Vagina (tissue), 2 donors: ENCODE measurements at regions not wholly inside any gene's neighbourhood (a gene's known extent, or its start where the extent isn't known, plus 50 kb on each side); places are given as distances from the start of the nearest gene placed in this dataset.

ENCODE experiments used
- DNase-seq, 2 donors: peaks; one replicate each; pipeline ENCODE4 v3.0.0-alpha.2; 2017; ENCODE audit errors: extremely low spot score in 2 of 2
- H3K27ac ChIP-seq: fragments of 200-600 bp; sonication (generic); one replicate; pipeline ENCODE4 v1.5.1; 2019
- H3K27me3 ChIP-seq: fragments of 200-600 bp; sonication (generic); one replicate; pipeline ENCODE4 v1.5.1; 2019
- H3K36me3 ChIP-seq, 2 donors: fragments of 200-600 bp; sonication (generic); one replicate each; pipeline ENCODE4 v1.5.1; 2017 to 2019
- H3K4me1 ChIP-seq: fragments of 200-600 bp; sonication (generic); one replicate; pipeline ENCODE4 v1.5.1; 2019
- H3K4me3 ChIP-seq, 2 donors: fragments of 200-600 bp; sonication (generic); 1 replicate in 1 of 2; 2 replicates in 1 of 2; pipeline ENCODE4 v1.5.1; 2016 to 2019
- H3K9me3 ChIP-seq: fragments of 200-600 bp; sonication (generic); one replicate; pipeline ENCODE4 v1.5.1; 2019
- CTCF ChIP-seq, 3 experiments: fragments of 450-650 bp in 2 of 3; fragments of 200-600 bp in 1 of 3; sonication (generic) in 1 of 3; IDR thresholded peaks; one replicate each; pipeline ENCODE4 v1.5.1; 2017 to 2019; ENCODE audit warnings: antibody characterized with exemption in 3 of 3, mild to moderate bottlenecking in 2 of 3, moderate library complexity in 2 of 3
- POLR2A ChIP-seq, 2 donors: fragments of 450-650 bp; IDR thresholded peaks; one replicate each; pipeline ENCODE4 v1.6.1; 2017; ENCODE audit warnings: antibody characterized with exemption in 2 of 2, mild to moderate bottlenecking in 2 of 2, moderate library complexity in 2 of 2
- POLR2AphosphoS5 ChIP-seq, 2 donors: sonication (generic); formaldehyde crosslinking; IDR thresholded peaks; one replicate each; pipeline ENCODE4 v1.9.0; 2017; ENCODE audit warnings: antibody characterized with exemption in 2 of 2, mild to moderate bottlenecking in 2 of 2, low read depth in 1 of 2; ENCODE audit not compliant: insufficient read depth in 1 of 2
- intact Hi-C: fragments of 100-400 bp; cut with DNase I; formaldehyde crosslinking; loops from one replicate; pipeline ENCODE4 v1.15.1; 2023

DNA sequence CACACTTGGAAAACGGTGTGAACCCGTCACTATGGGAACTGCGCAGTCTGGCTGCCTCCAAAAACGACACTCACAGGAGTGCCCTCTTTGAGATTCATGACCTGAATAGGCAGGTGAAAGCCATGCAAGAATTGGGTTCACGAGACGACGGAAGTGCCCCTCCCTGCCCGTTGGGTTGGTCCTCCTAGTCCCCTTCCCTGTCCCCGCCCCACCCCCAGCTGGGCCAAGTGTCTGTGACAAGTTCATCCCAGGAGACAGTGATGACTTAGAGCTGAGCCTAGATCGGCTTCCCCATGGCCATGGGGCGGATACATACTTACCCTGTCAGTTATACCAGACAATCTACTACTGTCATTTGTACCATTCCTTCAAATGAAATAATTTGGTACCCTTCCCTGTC, 1137.7 kb upstream of the CHAC2 start:
- Histone ChIP-seq H3K27ac (no peak overlapping the region), H3K4me1 (no peaks in the 10 kb centered on the region), H3K36me3 (no peaks in the 10 kb centered on the region), H3K4me3 (no peak overlapping the region), H3K27me3 (no peaks in the 10 kb centered on the region), H3K9me3 (no peaks in the 10 kb centered on the region)
- DNase-seq, result no peak
- intact Hi-C loops, result no loop called here
- TF ChIP-seq CTCF (IDR thresholded peaks at IDR 0.05) (no peak), POLR2A (IDR thresholded peaks at IDR 0.05) (no peak), POLR2AphosphoS5 (IDR thresholded peaks at IDR 0.05; ENCODE audit: insufficient read depth in 1 of 2, low read depth in 1 of 2) (no peak)

DNA sequence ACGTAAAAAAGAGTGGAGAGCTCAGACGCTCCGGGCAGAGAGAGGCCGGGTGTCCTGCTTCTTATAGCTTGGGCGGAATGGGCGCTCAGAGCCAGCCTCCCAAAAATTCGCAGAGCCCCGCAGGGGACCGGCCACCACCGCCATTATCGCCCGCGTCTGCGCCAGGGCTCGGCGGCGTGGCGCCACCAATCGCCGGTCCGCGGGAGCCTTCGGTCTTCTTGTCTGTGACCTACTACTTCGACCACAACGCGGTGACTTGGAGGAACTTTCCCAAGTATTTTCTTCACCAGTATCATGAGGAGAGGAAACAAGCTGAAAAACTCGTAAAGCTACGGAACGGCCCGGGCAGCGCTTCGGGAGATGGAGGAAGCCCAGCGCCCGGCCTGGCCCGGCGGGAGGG, 1138.1 kb upstream of the CHAC2 start:
- intact Hi-C loops, result no loop called here
- Histone ChIP-seq H3K9me3 (no peaks in the 10 kb centered on the region), H3K4me1 (no peaks in the 10 kb centered on the region), H3K27ac (no peak overlapping the region), H3K36me3 (no peaks in the 10 kb centered on the region), H3K4me3 (no peak overlapping the region), H3K27me3 (no peaks in the 10 kb centered on the region)
- no peak for DNase-seq
- no peak for TF ChIP-seq POLR2AphosphoS5 (IDR thresholded peaks at IDR 0.05; ENCODE audit: insufficient read depth in 1 of 2, low read depth in 1 of 2)
- TF ChIP-seq POLR2A (IDR thresholded peaks at IDR 0.05), result no peak
- no peak for TF ChIP-seq CTCF (IDR thresholded peaks at IDR 0.05)

DNA sequence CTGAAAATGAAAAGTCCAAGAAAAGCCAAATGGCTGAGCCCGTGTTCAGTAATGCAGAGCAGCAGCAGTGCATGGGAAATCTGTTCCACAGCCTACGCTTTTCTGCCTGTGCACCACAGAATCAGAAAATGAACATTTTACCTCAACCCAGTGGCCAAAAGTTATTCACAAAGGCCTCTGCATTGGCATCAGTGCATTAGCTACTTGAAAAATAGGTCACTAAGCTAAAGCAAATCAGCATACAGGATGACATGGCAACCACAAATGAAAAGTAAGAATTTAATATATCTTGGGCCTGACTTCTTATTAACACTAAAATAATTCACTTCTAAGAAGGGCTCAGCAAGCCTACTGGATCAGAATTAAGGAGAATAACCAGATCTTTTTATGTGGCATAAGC, 1145.3 kb upstream of the CHAC2 start:
- intact Hi-C loops, result no loop called here
- Histone ChIP-seq H3K4me3 (no peak overlapping the region), H3K27ac (no peak overlapping the region), H3K27me3 (no peaks in the 10 kb centered on the region), H3K4me1 (no peaks in the 10 kb centered on the region), H3K9me3 (no peaks in the 10 kb centered on the region), H3K36me3 (no peaks in the 10 kb centered on the region)
- no peak for DNase-seq
- no peak for TF ChIP-seq POLR2AphosphoS5 (IDR thresholded peaks at IDR 0.05; ENCODE audit: insufficient read depth in 1 of 2, low read depth in 1 of 2)
- no peak for TF ChIP-seq CTCF (IDR thresholded peaks at IDR 0.05)
- TF ChIP-seq POLR2A (IDR thresholded peaks at IDR 0.05), result no peak

DNA sequence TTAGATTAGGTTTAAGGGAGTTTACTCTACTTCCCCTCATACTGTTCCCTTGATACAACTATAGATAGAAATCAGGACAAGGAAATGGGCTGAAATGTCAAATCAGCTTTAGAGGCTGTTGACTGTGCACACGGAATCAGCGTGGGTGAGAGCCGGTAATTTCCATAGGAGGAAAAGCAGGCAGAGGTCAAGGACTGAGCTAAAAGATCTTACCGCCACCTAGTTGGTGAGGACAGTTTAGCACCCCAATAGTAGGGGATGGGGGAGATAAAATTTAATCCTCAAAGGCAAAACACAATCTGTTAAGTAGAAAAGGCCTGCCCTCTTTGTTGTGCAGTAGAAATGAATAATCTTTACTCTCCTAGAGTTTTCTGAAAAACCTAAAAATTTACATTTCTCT, 1154.5 kb upstream of the CHAC2 start:
- no peaks in the 10 kb centered on the region for H3K4me1 ChIP-seq
- H3K9me3 ChIP-seq, result no peaks in the 10 kb centered on the region
- H3K36me3 ChIP-seq, result no peaks in the 10 kb centered on the region
- no peak overlapping the region for H3K4me3 ChIP-seq
- DNase-seq, result no peak
- intact Hi-C loops, result no loop called here
- H3K27me3 ChIP-seq, result no peaks in the 10 kb centered on the region
- TF ChIP-seq CTCF (IDR thresholded peaks at IDR 0.05) (no peak), POLR2AphosphoS5 (IDR thresholded peaks at IDR 0.05; ENCODE audit: insufficient read depth in 1 of 2, low read depth in 1 of 2) (no peak), POLR2A (IDR thresholded peaks at IDR 0.05) (no peak)
- H3K27ac ChIP-seq, result no peak overlapping the region

- DNase-seq, result no peak
- intact Hi-C loops, result no loop called here
- no peaks in the 10 kb centered on the region for H3K36me3 ChIP-seq
- no peak overlapping the region for H3K4me3 ChIP-seq
- H3K4me1 ChIP-seq, result no peaks in the 10 kb centered on the region
- H3K27me3 ChIP-seq, result no peaks in the 10 kb centered on the region
- TF ChIP-seq POLR2AphosphoS5 (IDR thresholded peaks at IDR 0.05; ENCODE audit: insufficient read depth in 1 of 2, low read depth in 1 of 2) (no peak), POLR2A (IDR thresholded peaks at IDR 0.05) (no peak), CTCF (IDR thresholded peaks at IDR 0.05) (no peak)
- no peak overlapping the region for H3K27ac ChIP-seq
- H3K9me3 ChIP-seq, result no peaks in the 10 kb centered on the region
Observed at GRCh38 chr2:52611759-52612158, 1155.8 kb upstream of the CHAC2 start.
